ENCODE measurements at regions not wholly inside any gene's neighbourhood (a gene's known extent, or its start where the extent isn't known, plus 50 kb on each side); places are given as distances from the start of the nearest gene placed in this dataset.

- TF ChIP-seq POLR2A (IDR thresholded peaks at IDR 0.05), result no peak
- no peak for TF ChIP-seq CTCF (IDR thresholded peaks at IDR 0.05)
- no peak for TF ChIP-seq POLR2AphosphoS5 (IDR thresholded peaks at IDR 0.05)
- intact Hi-C loops (cut with DNase I; ENCODE audit: low total_unique reads), result no loop called here
- no peak overlapping the region for H3K27ac ChIP-seq
- H3K36me3 ChIP-seq, result no peaks in the 10 kb centered on the region
- no peaks in the 10 kb centered on the region for H3K4me1 ChIP-seq
- no peaks in the 10 kb centered on the region for H3K27me3 ChIP-seq
- no peaks in the 10 kb centered on the region for H3K9me3 ChIP-seq
- DNase-seq (ENCODE audit: low spot score in 2 of 2), result no peak
- no peak overlapping the region for H3K4me3 ChIP-seq
Observed at GRCh38 chr4:32161392-32161791, 1441.2 kb downstream of the PCDH7 start.

GRCh38 chr4:32163125-32163524 is 1443.0 kb downstream of the PCDH7 start:
- Histone ChIP-seq H3K27me3 (no peaks in the 10 kb centered on the region), H3K4me3 (no peak overlapping the region), H3K27ac (no peak overlapping the region), H3K9me3 (no peaks in the 10 kb centered on the region), H3K4me1 (no peaks in the 10 kb centered on the region), H3K36me3 (no peaks in the 10 kb centered on the region)
- no peak for DNase-seq (ENCODE audit: low spot score in 2 of 2)
- intact Hi-C loops (cut with DNase I; ENCODE audit: low total_unique reads), result no loop called here
- TF ChIP-seq CTCF (IDR thresholded peaks at IDR 0.05), result no peak

- Histone ChIP-seq H3K4me1 (no peaks in the 10 kb centered on the region), H3K27ac (no peak overlapping the region), H3K27me3 (no peaks in the 10 kb centered on the region), H3K36me3 (no peaks in the 10 kb centered on the region), H3K4me3 (no peak overlapping the region), H3K9me3 (no peaks in the 10 kb centered on the region)
- TF ChIP-seq POLR2AphosphoS5 (IDR thresholded peaks at IDR 0.05), result no peak
- TF ChIP-seq CTCF (IDR thresholded peaks at IDR 0.05), result no peak
- intact Hi-C loops (cut with DNase I; ENCODE audit: low total_unique reads), result no loop called here
- no peak for DNase-seq (ENCODE audit: low spot score in 2 of 2)
Observed at GRCh38 chr4:32169841-32170240, 1449.7 kb downstream of the PCDH7 start.

GRCh38 chr4:32172086-32172485 is 1451.9 kb downstream of the PCDH7 start:
- DNase-seq (ENCODE audit: low spot score in 2 of 2), result no peak
- no peaks in the 10 kb centered on the region for H3K27me3 ChIP-seq
- TF ChIP-seq POLR2A (IDR thresholded peaks at IDR 0.05) (no peak), CTCF (IDR thresholded peaks at IDR 0.05) (no peak), POLR2AphosphoS5 (IDR thresholded peaks at IDR 0.05) (no peak)
- no peak overlapping the region for H3K27ac ChIP-seq
- no peaks in the 10 kb centered on the region for H3K9me3 ChIP-seq
- H3K4me3 ChIP-seq, result no peak overlapping the region
- H3K36me3 ChIP-seq, result no peaks in the 10 kb centered on the region
- intact Hi-C loops (cut with DNase I; ENCODE audit: low total_unique reads), result no loop called here
- no peaks in the 10 kb centered on the region for H3K4me1 ChIP-seq

- TF ChIP-seq POLR2AphosphoS5 (IDR thresholded peaks at IDR 0.05) (no peak), POLR2A (IDR thresholded peaks at IDR 0.05) (no peak), CTCF (IDR thresholded peaks at IDR 0.05) (no peak)
- Histone ChIP-seq H3K9me3 (no peaks in the 10 kb centered on the region), H3K27me3 (no peaks in the 10 kb centered on the region), H3K36me3 (no peaks in the 10 kb centered on the region), H3K4me3 (no peak overlapping the region), H3K27ac (no peak overlapping the region), H3K4me1 (no peaks in the 10 kb centered on the region)
- intact Hi-C loops (cut with DNase I; ENCODE audit: low total_unique reads), result no loop called here
- DNase-seq (ENCODE audit: low spot score in 2 of 2), result no peak
Observed at GRCh38 chr4:32172761-32173160, 1452.6 kb downstream of the PCDH7 start.
